BLaER1 (cell line): ENCODE measurements at regions not wholly inside any gene's neighbourhood (a gene's known extent, or its start where the extent isn't known, plus 50 kb on each side); places are given as distances from the start of the nearest gene placed in this dataset.

Experiments
- H3K27ac ChIP-seq: shearing (Covaris generic); formaldehyde crosslinking; 2 replicates; pipeline ENCODE4 v1.8.1; 2022
- H3K27me3 ChIP-seq: shearing (Covaris generic); formaldehyde crosslinking; 2 replicates; pipeline ENCODE4 v1.8.1; 2022
- H3K36me3 ChIP-seq: shearing (Covaris generic); formaldehyde crosslinking; 2 replicates; pipeline ENCODE4 v1.8.1; 2022
- H3K4me1 ChIP-seq: shearing (Covaris generic); formaldehyde crosslinking; 2 replicates; pipeline ENCODE4 v1.8.1; 2022
- H3K4me2 ChIP-seq: shearing (Covaris generic); formaldehyde crosslinking; 2 replicates; pipeline ENCODE4 v1.8.1; 2022
- H3K4me3 ChIP-seq: shearing (Covaris generic); formaldehyde crosslinking; 2 replicates; pipeline ENCODE4 v1.8.1; 2022
- H3K9ac ChIP-seq: shearing (Covaris generic); formaldehyde crosslinking; 2 replicates; pipeline ENCODE4 v1.8.1; 2022
- H3K9me3 ChIP-seq: shearing (Covaris generic); formaldehyde crosslinking; 2 replicates; pipeline ENCODE4 v1.8.1; 2022
- H4K20me1 ChIP-seq: shearing (Covaris generic); formaldehyde crosslinking; 2 replicates; pipeline ENCODE4 v1.8.1; 2022
- Cebpa-rat ChIP-seq: shearing (Covaris generic); IDR thresholded peaks from 2 replicates; pipeline ENCODE4 v1.8.1; 2022

- no peaks in the 10 kb centered on the region for H3K36me3 ChIP-seq
- no peaks in the 10 kb centered on the region for H3K9me3 ChIP-seq
- H3K27me3 ChIP-seq, result no peaks in the 10 kb centered on the region
- no peak overlapping the region for H3K9ac ChIP-seq
- H3K4me2 ChIP-seq, result no peak overlapping the region
- no peaks in the 10 kb centered on the region for H4K20me1 ChIP-seq
- H3K27ac ChIP-seq, result no peak overlapping the region
- TF ChIP-seq Cebpa-rat, result no peak
- no peak overlapping the region for H3K4me3 ChIP-seq
- 0 out of 2 replicates have a peak, but pooled peaks cover 4% of the 10 kb centered on the region for H3K4me1 ChIP-seq
These were observed 207.1 kb upstream of the ZNF32 start for GRCh38 chr10:43855667-43856210.

GRCh38 chr10:43854007-43854406, 205.3 kb upstream of the ZNF32 start:
- TF ChIP-seq Cebpa-rat, result no peak
- no peaks in the 10 kb centered on the region for H3K9me3 ChIP-seq

DNA sequence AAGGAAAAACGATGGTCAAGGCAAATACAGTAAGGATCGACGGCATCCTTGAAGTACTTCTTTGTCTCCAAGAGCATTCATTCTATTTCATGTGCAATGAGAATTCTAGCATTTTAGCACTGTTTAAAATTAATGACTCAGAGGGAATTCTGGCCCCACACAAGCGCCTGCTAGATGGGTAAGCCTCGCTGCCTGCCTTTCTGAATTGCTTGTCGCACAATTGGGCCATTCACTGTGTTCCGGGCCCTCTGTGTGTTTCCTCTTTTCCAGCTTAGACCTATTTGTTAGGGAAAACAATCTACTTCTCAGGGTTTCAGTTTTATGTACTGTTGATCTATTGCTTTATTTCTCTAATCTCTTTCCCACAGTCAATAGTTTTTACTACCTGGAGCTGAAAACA, 204.7 kb upstream of the ZNF32 start:
- Histone ChIP-seq H3K27me3 (no peaks in the 10 kb centered on the region), H3K4me1 (0 out of 2 replicates have a peak, but pooled peaks cover 4% of the 10 kb centered on the region), H3K27ac (no peak overlapping the region), H3K9me3 (no peaks in the 10 kb centered on the region), H4K20me1 (no peaks in the 10 kb centered on the region), H3K4me3 (no peak overlapping the region), H3K36me3 (no peaks in the 10 kb centered on the region), H3K9ac (no peak overlapping the region), H3K4me2 (no peak overlapping the region)
- no peak for TF ChIP-seq Cebpa-rat

More at GRCh38 chr10:43854007-43854406, 205.3 kb upstream of the ZNF32 start:
- no peak overlapping the region for H3K27ac ChIP-seq
- H3K36me3 ChIP-seq, result no peaks in the 10 kb centered on the region
- no peak overlapping the region for H3K9ac ChIP-seq
- H3K4me3 ChIP-seq, result no peak overlapping the region
- 0 out of 2 replicates have a peak, but pooled peaks cover 4% of the 10 kb centered on the region for H3K4me1 ChIP-seq
- no peaks in the 10 kb centered on the region for H3K27me3 ChIP-seq
- no peaks in the 10 kb centered on the region for H4K20me1 ChIP-seq
- H3K4me2 ChIP-seq, result no peak overlapping the region

- H3K36me3 ChIP-seq, result no peaks in the 10 kb centered on the region
- no peak overlapping the region for H3K27ac ChIP-seq
- no peaks in the 10 kb centered on the region for H4K20me1 ChIP-seq
- TF ChIP-seq Cebpa-rat, result no peak
- no peaks in the 10 kb centered on the region for H3K27me3 ChIP-seq
- H3K9me3 ChIP-seq, result no peaks in the 10 kb centered on the region
- H3K4me1 ChIP-seq, result 0 out of 2 replicates have a peak, but pooled peaks cover 4% of the 10 kb centered on the region
- H3K4me2 ChIP-seq, result no peak overlapping the region
- no peak overlapping the region for H3K4me3 ChIP-seq
- no peak overlapping the region for H3K9ac ChIP-seq
These were observed 204.0 kb upstream of the ZNF32 start for GRCh38 chr10:43852644-43853214.

DNA sequence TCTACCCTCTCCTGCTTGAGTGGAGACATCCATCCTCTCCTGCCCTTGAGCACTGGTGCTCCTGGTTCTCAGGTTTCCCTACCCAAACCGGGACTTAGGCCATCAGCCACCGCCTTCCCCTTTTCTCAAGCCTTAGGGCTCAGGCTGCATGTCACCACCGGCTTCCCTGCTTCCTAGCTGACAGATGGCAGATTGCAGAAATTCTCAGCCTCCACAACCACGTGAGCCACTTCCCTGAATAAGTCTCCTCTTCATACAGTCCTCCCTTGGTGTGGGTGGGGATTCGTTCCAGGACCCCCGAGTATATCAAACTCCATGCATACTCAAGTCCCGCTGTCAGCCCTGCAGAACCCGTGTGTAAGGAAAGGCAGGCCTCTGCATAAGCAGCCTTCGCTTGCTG, 203.5 kb upstream of the ZNF32 start:
- TF ChIP-seq Cebpa-rat, result no peak
- no peaks in the 10 kb centered on the region for H3K9me3 ChIP-seq

GRCh38 chr10:43851030-43851429, 202.3 kb upstream of the ZNF32 start:
- Histone ChIP-seq H4K20me1 (no peaks in the 10 kb centered on the region), H3K27ac (no peak overlapping the region), H3K9me3 (no peaks in the 10 kb centered on the region), H3K27me3 (no peaks in the 10 kb centered on the region), H3K4me1 (peaks cover 10% of the 10 kb centered on the region), H3K9ac (no peak overlapping the region), H3K4me2 (no peak overlapping the region), H3K36me3 (no peaks in the 10 kb centered on the region), H3K4me3 (no peak overlapping the region)
- no peak for TF ChIP-seq Cebpa-rat

More for the DNA sequence above, 203.5 kb upstream of the ZNF32 start:
- H3K27me3 ChIP-seq, result no peaks in the 10 kb centered on the region
- 0 out of 2 replicates have a peak, but pooled peaks cover 4% of the 10 kb centered on the region for H3K4me1 ChIP-seq
- no peaks in the 10 kb centered on the region for H4K20me1 ChIP-seq
- H3K36me3 ChIP-seq, result no peaks in the 10 kb centered on the region
- H3K27ac ChIP-seq, result no peak overlapping the region
- H3K9ac ChIP-seq, result no peak overlapping the region
- no peak overlapping the region for H3K4me3 ChIP-seq
- no peak overlapping the region for H3K4me2 ChIP-seq

- peaks cover 7% of the 10 kb centered on the region for H3K4me1 ChIP-seq
- H3K36me3 ChIP-seq, result no peaks in the 10 kb centered on the region
- TF ChIP-seq Cebpa-rat, result no peak
- H3K27ac ChIP-seq, result no peak overlapping the region
- H3K4me2 ChIP-seq, result no peak overlapping the region
- H3K4me3 ChIP-seq, result no peak overlapping the region
- H3K27me3 ChIP-seq, result no peaks in the 10 kb centered on the region
- H3K9ac ChIP-seq, result no peak overlapping the region
- H3K9me3 ChIP-seq, result no peaks in the 10 kb centered on the region
- no peaks in the 10 kb centered on the region for H4K20me1 ChIP-seq
These were observed 200.9 kb upstream of the ZNF32 start for GRCh38 chr10:43849551-43849950.

DNA sequence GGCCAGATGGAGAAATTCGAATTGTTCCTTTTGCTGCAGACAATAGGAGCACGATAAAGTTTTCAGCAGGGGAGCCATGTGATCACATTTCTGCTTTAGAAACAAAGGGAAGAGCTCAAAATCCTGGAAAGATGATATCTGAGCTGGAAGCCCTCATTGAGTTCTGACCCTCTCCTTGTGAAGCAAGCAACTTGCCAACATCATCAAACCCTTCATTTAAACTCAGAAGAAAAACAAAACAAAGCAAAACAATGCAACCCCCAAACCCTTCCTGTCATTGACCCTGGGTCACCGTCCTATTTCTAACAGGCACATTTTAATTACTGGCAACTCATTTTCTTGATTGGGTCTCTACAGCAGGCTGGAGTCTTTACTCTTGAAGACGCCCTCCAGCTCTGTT, 198.3 kb upstream of the ZNF32 start:
- Histone ChIP-seq H4K20me1 (no peaks in the 10 kb centered on the region), H3K4me2 (no peak overlapping the region), H3K27ac (no peak overlapping the region), H3K27me3 (no peaks in the 10 kb centered on the region), H3K36me3 (no peaks in the 10 kb centered on the region), H3K4me1 (peaks cover 7% of the 10 kb centered on the region), H3K4me3 (no peak overlapping the region), H3K9me3 (no peaks in the 10 kb centered on the region), H3K9ac (no peak overlapping the region)
- no peak for TF ChIP-seq Cebpa-rat

DNA sequence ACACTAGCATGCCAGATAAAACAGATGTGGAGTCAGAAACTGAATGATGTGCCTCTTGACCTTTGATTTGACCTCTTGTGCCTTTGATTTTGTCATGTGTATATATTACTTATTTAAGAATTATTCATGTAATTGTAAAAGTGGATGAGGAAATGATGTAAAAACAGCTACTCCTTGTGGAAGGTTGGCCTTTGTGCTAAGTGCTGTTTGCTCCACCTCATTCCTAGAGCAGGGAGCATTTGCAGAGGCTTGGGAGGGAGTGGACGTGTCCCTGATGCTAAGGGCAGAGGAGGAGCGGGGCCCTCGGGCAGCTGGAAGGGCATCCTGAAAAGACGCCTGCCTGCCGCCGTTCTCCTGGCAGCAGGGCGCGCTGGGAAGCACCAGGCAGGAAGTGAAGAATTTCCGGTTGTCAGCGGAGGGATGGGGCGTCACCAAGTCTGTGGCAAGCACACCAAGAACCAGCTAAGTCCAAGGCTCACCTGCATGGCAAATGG, 197.6 kb upstream of the ZNF32 start:
- Histone ChIP-seq H3K4me3 (no peak overlapping the region), H3K27ac (0 out of 2 replicates have a peak overlapping the region, but pooled peaks have one; percentile 10), H3K9me3 (no peaks in the 10 kb centered on the region), H3K4me2 (peak overlapping the region; percentile 76), H3K27me3 (no peaks in the 10 kb centered on the region), H4K20me1 (no peaks in the 10 kb centered on the region), H3K9ac (no peak overlapping the region), H3K36me3 (no peaks in the 10 kb centered on the region), H3K4me1 (peaks cover 7% of the 10 kb centered on the region)
- TF ChIP-seq Cebpa-rat, result no peak

DNA sequence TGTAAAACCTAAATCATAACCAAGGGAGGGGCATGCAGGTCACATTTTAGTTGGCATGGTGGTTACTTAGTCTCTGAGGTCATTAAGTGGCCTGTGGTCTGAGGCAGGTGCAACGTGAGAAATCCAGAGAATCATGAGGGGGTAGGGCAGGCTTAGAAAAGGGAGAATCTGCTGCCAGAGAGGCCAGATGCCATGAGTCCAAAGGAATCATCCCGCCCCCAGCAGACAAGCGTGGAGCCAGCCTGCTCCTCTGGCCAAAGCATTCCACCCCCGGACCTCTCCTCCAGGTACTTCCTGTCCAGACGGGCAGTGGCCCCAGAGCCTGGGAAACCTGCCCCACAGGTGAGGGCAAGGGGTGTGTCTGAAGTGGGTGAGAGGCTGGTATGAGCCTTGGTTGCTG, 196.4 kb upstream of the ZNF32 start:
- no peak overlapping the region for H3K4me3 ChIP-seq
- H3K36me3 ChIP-seq, result no peaks in the 10 kb centered on the region
- H3K9ac ChIP-seq, result no peak overlapping the region
- H3K27ac ChIP-seq, result no peak overlapping the region
- H3K27me3 ChIP-seq, result no peaks in the 10 kb centered on the region
- H4K20me1 ChIP-seq, result no peaks in the 10 kb centered on the region
- peaks cover 7% of the 10 kb centered on the region for H3K4me1 ChIP-seq
- no peak overlapping the region for H3K4me2 ChIP-seq
- H3K9me3 ChIP-seq, result no peaks in the 10 kb centered on the region
- no peak for TF ChIP-seq Cebpa-rat
